Mesendoderm (in vitro differentiated cells): ENCODE measurements at regions not wholly inside any gene's neighbourhood (a gene's known extent, or its start where the extent isn't known, plus 50 kb on each side); places are given as distances from the start of the nearest gene placed in this dataset.

Experiments
- DNase-seq: peaks from one replicate; pipeline ENCODE4 v3.0.0; 2013
- H2AK5ac ChIP-seq: 2 replicates; pipeline ENCODE4 v1.6.1; 2013; ENCODE audit warnings: low read length, inconsistent platforms
- H2BK120ac ChIP-seq: 2 replicates; pipeline ENCODE4 v1.6.1; 2013; ENCODE audit warnings: low read depth, mild to moderate bottlenecking, low read length, moderate library complexity, mixed read lengths
- H2BK15ac ChIP-seq: replicated peaks from 2 replicates; pipeline ENCODE4 v1.6.1; 2013; ENCODE audit warnings: low read depth, mild to moderate bottlenecking, moderate library complexity
- H2BK5ac ChIP-seq: 2 replicates; pipeline ENCODE4 v1.6.1; 2013; ENCODE audit warnings: low read length, inconsistent platforms
- H3K18ac ChIP-seq: 2 replicates; pipeline ENCODE4 v1.6.1; 2013; ENCODE audit warnings: mild to moderate bottlenecking, low read length, mixed read lengths
- H3K23ac ChIP-seq: one replicate; pipeline ENCODE4 v1.6.1; 2013; ENCODE audit warnings: low read length
- H3K27ac ChIP-seq: 2 replicates; pipeline ENCODE4 v1.5.1; 2013; ENCODE audit warnings: low read depth, mild to moderate bottlenecking, inconsistent platforms, low read length, moderate library complexity
- H3K27me3 ChIP-seq: 2 replicates; pipeline ENCODE4 v1.6.1; 2013; ENCODE audit warnings: low read length, control low read depth, mild to moderate bottlenecking, inconsistent platforms; ENCODE audit not compliant: insufficient read depth, poor library complexity
- H3K36me3 ChIP-seq: 2 replicates; pipeline ENCODE4 v1.6.1; 2013; ENCODE audit warnings: low read length, inconsistent platforms; ENCODE audit not compliant: control insufficient read depth, insufficient read depth
- H3K4ac ChIP-seq: one replicate; pipeline ENCODE4 v1.6.1; 2013; ENCODE audit warnings: low read depth, mild to moderate bottlenecking, low read length, moderate library complexity
- H3K4me1 ChIP-seq: 2 replicates; pipeline ENCODE4 v1.6.1; 2013; ENCODE audit warnings: low read depth, low read length, inconsistent platforms; ENCODE audit not compliant: control insufficient read depth
- H3K4me2 ChIP-seq: 2 replicates; pipeline ENCODE4 v1.6.1; 2013; ENCODE audit warnings: low read length
- H3K4me3 ChIP-seq: 2 replicates; pipeline ENCODE4 v1.5.1; 2013; ENCODE audit warnings: mild to moderate bottlenecking, low read length
- H3K56ac ChIP-seq: one replicate; pipeline ENCODE4 v1.6.1; 2013; ENCODE audit warnings: low read length
- H3K79me1 ChIP-seq: 2 replicates; pipeline ENCODE4 v1.6.1; 2013; ENCODE audit warnings: low read length, inconsistent platforms
- H3K79me2 ChIP-seq: 2 replicates; pipeline ENCODE4 v1.6.1; 2013; ENCODE audit warnings: mild to moderate bottlenecking, low read length; ENCODE audit not compliant: control insufficient read depth, insufficient read depth
- H3K9ac ChIP-seq: 2 replicates; pipeline ENCODE4 v1.6.1; 2013; ENCODE audit warnings: low read length, inconsistent platforms
- H4K5ac ChIP-seq: one replicate; pipeline ENCODE4 v1.6.1; 2013; ENCODE audit warnings: low read length
- H4K8ac ChIP-seq: one replicate; pipeline ENCODE4 v1.6.1; 2013; ENCODE audit warnings: low read depth, mild to moderate bottlenecking, control low read depth, low read length, moderate library complexity
- WGBS: extraction: QIAGEN DNeasy Blood & Tissue Kit; methylation state at CpG from one replicate; pipeline ENCODE4 v1.1.7; 2013; ENCODE audit warnings: low lambda C conversion rate, missing lambda C conversion rate; ENCODE audit not compliant: insufficient coverage; ENCODE audit errors: extremely low coverage; 5-methylcytosine and 5-hydroxymethylcytosine counted together

- no peaks in the 10 kb centered on the region for H3K36me3 ChIP-seq
- no peak overlapping the region for H2BK15ac ChIP-seq
- peak; percentile 66 for DNase-seq
- H3K4ac ChIP-seq = no peak overlapping the region
- H3K56ac ChIP-seq = no peak overlapping the region
- H4K5ac ChIP-seq = no peak overlapping the region
- H2AK5ac ChIP-seq = no peak overlapping the region
- no CpG with 5 or more reads among the region's 4 CpGs for WGBS
- H3K27ac ChIP-seq = no peak overlapping the region
- no peaks in the 10 kb centered on the region for H3K27me3 ChIP-seq
- H3K4me1 ChIP-seq = no peaks in the 10 kb centered on the region
- H3K79me2 ChIP-seq = no peaks in the 10 kb centered on the region
- no peaks in the 10 kb centered on the region for H3K79me1 ChIP-seq
- H3K4me3 ChIP-seq = no peak overlapping the region
- no peak overlapping the region for H3K18ac ChIP-seq
- no peak overlapping the region for H2BK120ac ChIP-seq
- no peak overlapping the region for H2BK5ac ChIP-seq
- H3K4me2 ChIP-seq = no peak overlapping the region
- no peak overlapping the region for H3K9ac ChIP-seq
- H3K23ac ChIP-seq = no peak overlapping the region
- H4K8ac ChIP-seq = no peak overlapping the region
Measured at GRCh38 chr15:46304321-46304720, 669.5 kb downstream of the SQOR start.

GRCh38 chr15:46307746-46308145 is 672.9 kb downstream of the SQOR start:
- H2AK5ac ChIP-seq = no peak overlapping the region
- H3K4me3 ChIP-seq = no peak overlapping the region
- H3K23ac ChIP-seq = no peak overlapping the region
- H2BK15ac ChIP-seq = no peak overlapping the region
- H2BK5ac ChIP-seq = no peak overlapping the region
- H3K4me2 ChIP-seq = no peak overlapping the region
- no peak overlapping the region for H3K18ac ChIP-seq
- no peak overlapping the region for H3K27ac ChIP-seq
- no peak overlapping the region for H4K5ac ChIP-seq
- H3K27me3 ChIP-seq = no peaks in the 10 kb centered on the region
- H3K4me1 ChIP-seq = no peaks in the 10 kb centered on the region
- H2BK120ac ChIP-seq = no peak overlapping the region
- H3K4ac ChIP-seq = no peak overlapping the region
- no peak overlapping the region for H3K56ac ChIP-seq
- no CpG with 5 or more reads among the region's 4 CpGs for WGBS
- H4K8ac ChIP-seq = no peak overlapping the region
- H3K36me3 ChIP-seq = no peaks in the 10 kb centered on the region
- H3K9ac ChIP-seq = no peak overlapping the region
- DNase-seq = no peak
- no peaks in the 10 kb centered on the region for H3K79me1 ChIP-seq
- H3K79me2 ChIP-seq = no peaks in the 10 kb centered on the region

- Histone ChIP-seq H3K4me1 (no peaks in the 10 kb centered on the region), H3K27me3 (no peaks in the 10 kb centered on the region), H2AK5ac (no peak overlapping the region), H3K4me2 (no peak overlapping the region), H2BK5ac (no peak overlapping the region), H2BK120ac (no peak overlapping the region), H3K36me3 (no peaks in the 10 kb centered on the region), H3K9ac (no peak overlapping the region), H3K56ac (no peak overlapping the region), H3K18ac (no peak overlapping the region), H3K4ac (no peak overlapping the region), H4K5ac (no peak overlapping the region), H3K79me2 (no peaks in the 10 kb centered on the region), H2BK15ac (no peak overlapping the region), H3K4me3 (no peak overlapping the region), H4K8ac (no peak overlapping the region), H3K79me1 (no peaks in the 10 kb centered on the region), H3K27ac (no peak overlapping the region), H3K23ac (no peak overlapping the region)
- WGBS = no CpG with 5 or more reads among the region's 3 CpGs
- peak; percentile 65 for DNase-seq
Measured at GRCh38 chr15:46309914-46310313, 675.1 kb downstream of the SQOR start.

GRCh38 chr15:46312133-46312740 is 677.4 kb downstream of the SQOR start:
- Histone ChIP-seq H3K18ac (no peak overlapping the region), H3K27me3 (no peaks in the 10 kb centered on the region), H3K9ac (no peak overlapping the region), H3K4me1 (no peaks in the 10 kb centered on the region), H3K4me3 (no peak overlapping the region), H2BK5ac (no peak overlapping the region), H4K8ac (no peak overlapping the region), H3K56ac (no peak overlapping the region), H3K36me3 (no peaks in the 10 kb centered on the region), H2BK120ac (no peak overlapping the region), H3K4ac (no peak overlapping the region), H3K23ac (no peak overlapping the region), H3K27ac (no peak overlapping the region), H3K79me2 (no peaks in the 10 kb centered on the region), H4K5ac (no peak overlapping the region), H3K4me2 (no peak overlapping the region), H3K79me1 (no peaks in the 10 kb centered on the region), H2BK15ac (no peak overlapping the region), H2AK5ac (no peak overlapping the region)
- WGBS = no CpG with 5 or more reads among the region's 2 CpGs
- DNase-seq = peak; percentile 84

- no peak overlapping the region for H3K27ac ChIP-seq
- H3K4me1 ChIP-seq = no peaks in the 10 kb centered on the region
- H3K79me2 ChIP-seq = no peaks in the 10 kb centered on the region
- no peaks in the 10 kb centered on the region for H3K79me1 ChIP-seq
- H3K4me3 ChIP-seq = no peak overlapping the region
- H3K36me3 ChIP-seq = no peaks in the 10 kb centered on the region
- no peak overlapping the region for H2BK5ac ChIP-seq
- no peak overlapping the region for H3K4ac ChIP-seq
- no peak for DNase-seq
- H2BK15ac ChIP-seq = no peak overlapping the region
- WGBS = no CpG with 5 or more reads among the region's 3 CpGs
- no peak overlapping the region for H4K8ac ChIP-seq
- H3K27me3 ChIP-seq = no peaks in the 10 kb centered on the region
- H3K4me2 ChIP-seq = no peak overlapping the region
- H3K23ac ChIP-seq = no peak overlapping the region
- H3K9ac ChIP-seq = no peak overlapping the region
- no peak overlapping the region for H2BK120ac ChIP-seq
- no peak overlapping the region for H2AK5ac ChIP-seq
- no peak overlapping the region for H4K5ac ChIP-seq
- peak overlapping the region; percentile 31 for H3K56ac ChIP-seq
- no peak overlapping the region for H3K18ac ChIP-seq
Measured at GRCh38 chr15:46315434-46315833, 680.6 kb downstream of the SQOR start.

GRCh38 chr15:46316024-46316423 is 681.2 kb downstream of the SQOR start:
- Histone ChIP-seq H2BK15ac (no peak overlapping the region), H3K79me2 (no peaks in the 10 kb centered on the region), H2BK120ac (no peak overlapping the region), H3K9ac (no peak overlapping the region), H3K27me3 (no peaks in the 10 kb centered on the region), H4K5ac (no peak overlapping the region), H3K18ac (no peak overlapping the region), H3K4me1 (no peaks in the 10 kb centered on the region), H3K79me1 (no peaks in the 10 kb centered on the region), H3K4me2 (no peak overlapping the region), H3K4ac (no peak overlapping the region), H4K8ac (no peak overlapping the region), H2BK5ac (no peak overlapping the region), H3K4me3 (no peak overlapping the region), H2AK5ac (no peak overlapping the region), H3K56ac (no peak overlapping the region), H3K36me3 (no peaks in the 10 kb centered on the region), H3K27ac (no peak overlapping the region), H3K23ac (no peak overlapping the region)
- no peak for DNase-seq
- no CpG with 5 or more reads among the region's 1 CpG for WGBS
